IMR-90 (cell line): ENCODE measurements at regions not wholly inside any gene's neighbourhood (a gene's known extent, or its start where the extent isn't known, plus 50 kb on each side); places are given as distances from the start of the nearest gene placed in this dataset.

Experiments
- ATAC-seq: fragments of 200-7000 bp; cut with Tn5 transposase; 2 replicates; pipeline ENCODE4 v1.9.1; 2020; ENCODE audit warnings: low read depth, mild to moderate bottlenecking, moderate library complexity
- BruUV-seq: library from RNA; stranded (reverse); fragments of 400-500 nt; replicated peaks from 2 replicates; lab custom pipeline; 2021; lab: Mats Ljungman, UMichigan
- CTCF ChIA-PET: fragments of 300-600 bp; formaldehyde crosslinking; extraction: SDS; loops from one replicate; lab custom pipeline; 2021; ENCODE audit warnings: antibody characterized with exemption; lab: Yijun Ruan, JAX
- POLR2A ChIA-PET: fragments of 300-600 bp; sonication (Branson Sonifier 250); formaldehyde crosslinking; loops from one replicate; lab custom pipeline; 2022; ENCODE audit warnings: antibody characterized with exemption; ENCODE audit not compliant: unreplicated experiment; lab: Charles Lee
- DNase-seq: peaks from one replicate; pipeline ENCODE4 v3.0.0; 2013
- H2AFZ ChIP-seq: replicated peaks from 2 replicates; pipeline ENCODE3; 2013; ENCODE audit warnings: low read length, mild to moderate bottlenecking; ENCODE audit not compliant: poor library complexity
- H2AK5ac ChIP-seq: 2 replicates; pipeline ENCODE4 v1.6.1; 2013; ENCODE audit warnings: low read depth, low read length, inconsistent platforms
- H2AK9ac ChIP-seq: replicated peaks from 2 replicates; pipeline ENCODE3; 2013; ENCODE audit warnings: mild to moderate bottlenecking, low read depth, low read length, moderate library complexity; ENCODE audit not compliant: poor library complexity
- H2BK120ac ChIP-seq: 2 replicates; pipeline ENCODE4 v1.6.1; 2013; ENCODE audit warnings: low read depth, low read length, inconsistent platforms
- H2BK15ac ChIP-seq: 3 replicates; pipeline ENCODE4 v1.6.1; 2013; ENCODE audit warnings: low read depth, low read length, inconsistent platforms
- H2BK20ac ChIP-seq: 2 replicates; pipeline ENCODE4 v1.6.1; 2013; ENCODE audit warnings: low read depth, mild to moderate bottlenecking, inconsistent platforms, low read length, moderate library complexity
- H2BK5ac ChIP-seq: 2 replicates; pipeline ENCODE4 v1.6.1; 2013; ENCODE audit warnings: mild to moderate bottlenecking, low read depth, low read length, inconsistent platforms; ENCODE audit not compliant: poor library complexity, severe bottlenecking
- H3K14ac ChIP-seq: replicated peaks from 2 replicates; pipeline ENCODE4 v1.6.1; 2013; ENCODE audit warnings: low read depth, low read length, inconsistent platforms
- H3K18ac ChIP-seq: 2 replicates; pipeline ENCODE4 v1.6.1; 2013; ENCODE audit warnings: low read depth, low read length, control low read depth
- H3K23ac ChIP-seq: 2 replicates; pipeline ENCODE4 v1.6.1; 2013; ENCODE audit warnings: low read depth, low read length, inconsistent platforms
- H3K27ac ChIP-seq: 2 replicates; pipeline ENCODE4 v1.5.1; 2013; ENCODE audit warnings: mild to moderate bottlenecking, control low read depth, low read length; ENCODE audit not compliant: insufficient read depth
- H3K27me3 ChIP-seq: 2 replicates; pipeline ENCODE4 v1.6.1; 2013; ENCODE audit warnings: low read length; ENCODE audit not compliant: control insufficient read depth, insufficient read depth
- H3K36me3 ChIP-seq: 2 replicates; pipeline ENCODE4 v1.6.1; 2013; ENCODE audit warnings: low read length, mixed read lengths; ENCODE audit not compliant: control insufficient read depth, insufficient read depth
- H3K4ac ChIP-seq: 2 replicates; pipeline ENCODE4 v1.6.1; 2013; ENCODE audit warnings: low read depth, low read length, inconsistent platforms
- H3K4me1 ChIP-seq: 2 replicates; pipeline ENCODE4 v1.6.1; 2013; ENCODE audit warnings: low read length, mixed read lengths; ENCODE audit not compliant: control insufficient read depth, insufficient read depth
- H3K4me2 ChIP-seq: 2 replicates; pipeline ENCODE4 v1.6.1; 2013; ENCODE audit warnings: low read depth, mild to moderate bottlenecking, control low read depth, low read length, moderate library complexity
- H3K4me3 ChIP-seq: 2 replicates; pipeline ENCODE4 v1.5.1; 2013; ENCODE audit warnings: low read depth, mild to moderate bottlenecking, control low read depth, low read length, moderate library complexity; ENCODE audit not compliant: insufficient read depth
- H3K56ac ChIP-seq: 2 replicates; pipeline ENCODE4 v1.6.1; 2013; ENCODE audit warnings: low read length, inconsistent platforms; ENCODE audit not compliant: insufficient read depth; ENCODE audit errors: extremely low read depth
- H3K79me1 ChIP-seq, 2 experiments: 2 replicates each; pipeline ENCODE4 v1.6.1; 2013; ENCODE audit warnings: low read length in 2 of 2, inconsistent platforms in 1 of 2, low read depth in 1 of 2
- H3K9ac ChIP-seq: 2 replicates; pipeline ENCODE4 v1.6.1; 2013; ENCODE audit warnings: low read depth, low read length, control low read depth
- H3K9me1 ChIP-seq: 2 replicates; pipeline ENCODE4 v1.6.1; 2013; ENCODE audit warnings: low read length, inconsistent platforms; ENCODE audit not compliant: insufficient read depth
- H3K9me3 ChIP-seq: 2 replicates; pipeline ENCODE4 v1.6.1; 2013; ENCODE audit warnings: low read length; ENCODE audit not compliant: control insufficient read depth, insufficient read depth
- H4K20me1 ChIP-seq: 2 replicates; pipeline ENCODE4 v1.6.1; 2013; ENCODE audit warnings: low read length, inconsistent platforms; ENCODE audit not compliant: insufficient read depth
- H4K5ac ChIP-seq: 2 replicates; pipeline ENCODE4 v1.6.1; 2013; ENCODE audit warnings: mild to moderate bottlenecking, low read depth, low read length, control low read depth
- H4K8ac ChIP-seq, 2 experiments: 2 replicates each; pipeline ENCODE4 v1.6.1; 2013; ENCODE audit warnings: low read depth in 2 of 2, low read length in 2 of 2, control low read depth in 1 of 2, inconsistent platforms in 1 of 2
- H4K91ac ChIP-seq: 2 replicates; pipeline ENCODE4 v1.6.1; 2013; ENCODE audit warnings: low read depth, low read length, inconsistent platforms; ENCODE audit not compliant: insufficient read depth
- BHLHE40 ChIP-seq: fragments of 150-350 bp; IDR thresholded peaks from 2 replicates; pipeline ENCODE4 v1.6.1; 2016; ENCODE audit warnings: mild to moderate bottlenecking, low read depth, low read length
- CEBPB ChIP-seq: IDR thresholded peaks from 2 replicates; pipeline ENCODE4 v1.6.1; 2012; ENCODE audit warnings: low read depth, low read length, improper control_type of control experiment
- CHD1 ChIP-seq: IDR thresholded peaks from 2 replicates; pipeline ENCODE4 v1.6.1; 2012; ENCODE audit warnings: low read depth, low read length, improper control_type of control experiment
- CTCF ChIP-seq: conservative IDR thresholded peaks from 2 replicates; pipeline ENCODE4 v1.5.1; 2012; ENCODE audit warnings: mild to moderate bottlenecking, low read depth, low read length, improper control_type of control experiment
- ELK1 ChIP-seq: fragments of 150-350 bp; IDR thresholded peaks from 2 replicates; pipeline ENCODE4 v1.6.1; 2016; ENCODE audit warnings: low read depth, mild to moderate bottlenecking, low read length, moderate library complexity, borderline replicate concordance
- FOS ChIP-seq: fragments of 150-350 bp; IDR thresholded peaks from 2 replicates; pipeline ENCODE4 v1.6.1; 2016; ENCODE audit warnings: low read depth, low read length
- MAFK ChIP-seq: IDR thresholded peaks from 2 replicates; pipeline ENCODE4 v1.6.1; 2012; ENCODE audit warnings: low read depth, low read length, improper control_type of control experiment
- MAZ ChIP-seq: IDR thresholded peaks from 2 replicates; pipeline ENCODE4 v1.6.1; 2012; ENCODE audit warnings: low read depth, mild to moderate bottlenecking, low read length, improper control_type of control experiment, moderate library complexity, borderline replicate concordance
- MXI1 ChIP-seq: IDR thresholded peaks from 2 replicates; pipeline ENCODE4 v1.6.1; 2012; ENCODE audit warnings: low read depth, mild to moderate bottlenecking, low read length, moderate library complexity, borderline replicate concordance
- NFE2L2 ChIP-seq: fragments of 150-350 bp; IDR thresholded peaks from 2 replicates; pipeline ENCODE4 v1.6.1; 2016; ENCODE audit warnings: low read depth, mild to moderate bottlenecking, low read length
- POLR2A ChIP-seq: IDR thresholded peaks from 2 replicates; pipeline ENCODE4 v1.6.1; 2012; ENCODE audit warnings: mild to moderate bottlenecking, low read depth, low read length
- RAD21 ChIP-seq: IDR thresholded peaks from 2 replicates; pipeline ENCODE4 v1.6.1; 2012; ENCODE audit warnings: low read length, improper control_type of control experiment
- RCOR1 ChIP-seq: IDR thresholded peaks from 2 replicates; pipeline ENCODE4 v1.6.1; 2012; ENCODE audit warnings: mild to moderate bottlenecking, low read length, improper control_type of control experiment; ENCODE audit not compliant: insufficient replicate concordance
- RFX5 ChIP-seq: IDR thresholded peaks from 2 replicates; pipeline ENCODE4 v1.8.0; 2012; ENCODE audit warnings: low read depth, mild to moderate bottlenecking, low read length, moderate library complexity
- SMC3 ChIP-seq: fragments of 150-350 bp; IDR thresholded peaks from 2 replicates; pipeline ENCODE4 v1.6.1; 2016; ENCODE audit warnings: low read depth, mild to moderate bottlenecking, antibody characterized with exemption, low read length, moderate library complexity
- USF2 ChIP-seq: fragments of 150-350 bp; IDR thresholded peaks from 2 replicates; pipeline ENCODE4 v1.6.1; 2017; ENCODE audit warnings: mild to moderate bottlenecking, antibody characterized with exemption, low read length, low read depth
- WGBS, 2 experiments: methylation state at CpG; one replicate each; pipeline versions ENCODE4 v1.1.5 to v1.1.7; 2013; ENCODE audit warnings: missing lambda C conversion rate in 2 of 2; ENCODE audit not compliant: insufficient read length in 1 of 2; ENCODE audit errors: extremely low coverage in 2 of 2; 5-methylcytosine and 5-hydroxymethylcytosine counted together
- dilution Hi-C: fragments of 300-500 bp; cut with HindIII; formaldehyde crosslinking; loops from one replicate; pipeline ENCODE4 v1.14.3; 2018; ENCODE audit warnings: low sequenced_read_pairs; ENCODE audit not compliant: unreplicated experiment
- in situ Hi-C: fragments of 300-500 bp; cut with MboI; formaldehyde crosslinking; loops from 3 replicates; pipeline ENCODE4 v1.14.3; 2019; ENCODE audit warnings: low sequenced_read_pairs, inconsistent platforms, mixed read lengths
- intact Hi-C: fragments of 100-400 bp; cut with micrococcal nuclease; formaldehyde crosslinking; loops from 2 replicates; pipeline ENCODE4 v1.10.0; 2022

GRCh38 chr3:78201091-78201490 is 1161.2 kb downstream of the ROBO2 start:
- ChIA-PET CTCF (no interaction called here), POLR2A (no interaction called here)
- Histone ChIP-seq H4K91ac (no peak overlapping the region), H3K9ac (no peak overlapping the region), H3K79me1 (no peaks in the 10 kb centered on the region), H2AFZ (no peak overlapping the region), H3K4me3 (no peak overlapping the region), H3K4ac (no peak overlapping the region), H3K4me1 (no peaks in the 10 kb centered on the region), H3K18ac (no peak overlapping the region), H2BK15ac (no peak overlapping the region), H3K23ac (no peak overlapping the region), H2BK20ac (no peak overlapping the region), H2BK5ac (no peak overlapping the region), H4K8ac (no peak overlapping the region), H3K4me2 (no peak overlapping the region), H2AK9ac (no peak overlapping the region), H3K27me3 (no peaks in the 10 kb centered on the region), H3K27ac (no peak overlapping the region), H3K14ac (no peak overlapping the region), H4K5ac (no peak overlapping the region), H3K9me3 (no peaks in the 10 kb centered on the region), H2BK120ac (no peak overlapping the region), H3K56ac (no peak overlapping the region), H4K20me1 (no peaks in the 10 kb centered on the region), H3K9me1 (no peaks in the 10 kb centered on the region), H3K36me3 (no peaks in the 10 kb centered on the region), H2AK5ac (no peak overlapping the region)
- intact Hi-C loops = loop anchor here (10.0 kb wide), 3 partner anchors 444 to 1166 kb away; no protein-coding TSS in a partner anchor
- ATAC-seq (no peak), DNase-seq (no peak)
- no CpG with 5 or more reads among the region's 2 CpGs for WGBS, 2 experiments
- in situ Hi-C loops = loop anchor here (25.0 kb wide), 1 partner anchor 1164 kb away; the partner anchor contains the start of gene ROBO2
- dilution Hi-C loops = no loop called here
- TF ChIP-seq RFX5 (no peak), USF2 (no peak), CHD1 (no peak), POLR2A (no peak), CTCF (no peak), ELK1 (no peak), MXI1 (no peak), RAD21 (no peak), SMC3 (no peak), MAZ (no peak), CEBPB (no peak), NFE2L2 (no peak), MAFK (no peak), BHLHE40 (no peak), FOS (no peak), RCOR1 (no peak)
- BruUV-seq = no TSS peak
